ENCODE measurements at regions not wholly inside any gene's neighbourhood (a gene's known extent, or its start where the extent isn't known, plus 50 kb on each side); places are given as distances from the start of the nearest gene placed in this dataset.

GRCh38 chr2:9790702-9791225 lies 52.5 kb upstream of the TAF1B start:
- no peak for DNase-seq (ENCODE audit: low read depth in 4 of 4, low spot score in 2 of 4)

- DNase-seq (ENCODE audit: low read depth in 4 of 4, low spot score in 2 of 4) = no peak
These were observed 51.6 kb upstream of the TAF1B start for GRCh38 chr2:9791711-9792110.

GRCh38 chr2:9793156-9793917 lies 49.9 kb upstream of the TAF1B start:
- DNase-seq (ENCODE audit: low read depth in 4 of 4, low spot score in 2 of 4) = no peak
